H1 (cell line): ENCODE measurements at regions not wholly inside any gene's neighbourhood (a gene's known extent, or its start where the extent isn't known, plus 50 kb on each side); places are given as distances from the start of the nearest gene placed in this dataset.

Source experiments
- BRCA1 ChIP-seq: IDR thresholded peaks from 2 replicates; pipeline ENCODE4 v1.6.1; 2012; ENCODE audit warnings: low read depth, low read length, improper control_type of control experiment
- CBX5 ChIP-seq: fragments of 300-800, 300-1000 bp; sonication (generic); IDR thresholded peaks from 2 replicates; pipeline ENCODE4 v1.7.1; 2016; ENCODE audit warnings: antibody characterized with exemption, low read length, low read depth
- EGR1 ChIP-seq: IDR thresholded peaks from 2 replicates; pipeline ENCODE4 v1.6.1; 2011; ENCODE audit warnings: low read depth, low read length, borderline replicate concordance
- EP300 ChIP-seq, 2 experiments: IDR thresholded peaks; 1 replicate in 1 of 2; 2 replicates in 1 of 2; pipeline ENCODE4 v1.6.1; 2011 to 2012; ENCODE audit warnings: low read depth in 2 of 2, low read length in 2 of 2, mild to moderate bottlenecking in 2 of 2, borderline replicate concordance in 1 of 2, inconsistent platforms in 1 of 2, moderate library complexity in 1 of 2
- FOSL1 ChIP-seq: IDR thresholded peaks from 2 replicates; pipeline ENCODE4 v1.6.1; 2011; ENCODE audit warnings: mild to moderate bottlenecking, low read depth, low read length, moderate library complexity; ENCODE audit not compliant: insufficient read depth
- GABPA ChIP-seq: IDR thresholded peaks from 2 replicates; pipeline ENCODE4 v1.6.1; 2011; ENCODE audit warnings: mild to moderate bottlenecking, low read length, moderate library complexity, borderline replicate concordance; ENCODE audit not compliant: insufficient read depth
- HDAC6 ChIP-seq: IDR thresholded peaks from one replicate; pipeline ENCODE4 v1.7.1; 2012; ENCODE audit warnings: low read depth, mild to moderate bottlenecking, inconsistent platforms, low read length, moderate library complexity
- NRF1 ChIP-seq: IDR thresholded peaks from 2 replicates; pipeline ENCODE4 v1.6.1; 2011; ENCODE audit warnings: mild to moderate bottlenecking, low read depth, low read length, improper control_type of control experiment
- TF ChIP-seq, protein P1 (sequence below): IDR thresholded peaks from 2 replicates; pipeline ENCODE4 v1.6.1; 2012; ENCODE audit warnings: inconsistent platforms

DNA sequence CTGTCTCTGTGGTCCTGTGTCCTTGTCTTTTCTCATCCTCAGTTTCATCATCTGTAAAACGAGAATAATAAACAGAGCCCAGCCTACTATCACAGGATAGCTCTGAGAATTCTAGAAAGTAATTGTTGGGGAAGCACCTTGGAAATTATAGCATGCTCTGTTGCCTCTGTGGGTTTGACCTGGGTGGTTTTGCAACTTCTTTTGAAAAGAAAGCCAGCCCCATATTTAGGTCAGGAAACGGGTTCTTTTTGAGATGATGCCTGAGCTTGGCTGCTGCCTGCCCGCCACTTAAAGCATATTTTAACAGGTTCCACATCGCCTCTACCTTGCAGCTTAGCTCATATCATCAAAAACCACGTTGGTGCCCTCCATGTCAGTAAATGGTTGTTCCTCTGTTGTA lies 111.1 kb downstream of the TLR4 start (continued):
- TF ChIP-seq FOSL1: no peak
- TF ChIP-seq GABPA: no peak
- TF ChIP-seq CBX5: no peak
- TF ChIP-seq, protein P1, sequence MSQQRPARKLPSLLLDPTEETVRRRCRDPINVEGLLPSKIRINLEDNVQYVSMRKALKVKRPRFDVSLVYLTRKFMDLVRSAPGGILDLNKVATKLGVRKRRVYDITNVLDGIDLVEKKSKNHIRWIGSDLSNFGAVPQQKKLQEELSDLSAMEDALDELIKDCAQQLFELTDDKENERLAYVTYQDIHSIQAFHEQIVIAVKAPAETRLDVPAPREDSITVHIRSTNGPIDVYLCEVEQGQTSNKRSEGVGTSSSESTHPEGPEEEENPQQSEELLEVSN: no peak
- no peak for TF ChIP-seq BRCA1
- no peak for TF ChIP-seq NRF1
- no peak for TF ChIP-seq HDAC6
- no peak for TF ChIP-seq EP300 (IDR thresholded peaks at IDR 0.05; ENCODE audit: borderline replicate concordance in 1 of 2, low read depth in 2 of 2, low read length in 2 of 2)
- TF ChIP-seq EGR1: no peak
